PC-3 (cell line): ENCODE measurements at regions not wholly inside any gene's neighbourhood (a gene's known extent, or its start where the extent isn't known, plus 50 kb on each side); places are given as distances from the start of the nearest gene placed in this dataset.

Experiments used
- ATAC-seq: fragments of 200-7000 bp; cut with Tn5 transposase; 2 replicates; pipeline ENCODE4 v1.9.1; 2020; ENCODE audit warnings: mild to moderate bottlenecking, moderate library complexity
- BruUV-seq: library from RNA; stranded (reverse); fragments of 400-500 nt; replicated peaks from 2 replicates; lab custom pipeline; 2021; lab: Mats Ljungman, UMichigan
- CTCF ChIA-PET: fragments of 300-600 bp; sonication (Branson Sonifier 250); formaldehyde crosslinking; loops from one replicate; lab custom pipeline; 2022; ENCODE audit warnings: antibody characterized with exemption; lab: Charles Lee
- POLR2A ChIA-PET: fragments of 300-600 bp; sonication (Branson Sonifier 250); formaldehyde crosslinking; loops from one replicate; lab custom pipeline; 2022; ENCODE audit warnings: antibody characterized with exemption; ENCODE audit not compliant: unreplicated experiment; lab: Charles Lee
- DNase-seq: peaks from one replicate; pipeline ENCODE4 v3.0.0-alpha.2; 2015
- H2AFZ ChIP-seq: fragments of 300-600 bp; sonication (generic); 2 replicates; pipeline ENCODE4 v1.6.0; 2016; ENCODE audit warnings: antibody characterized with exemption, low read length
- H3F3A ChIP-seq: fragments of 300-600 bp; sonication (generic); one replicate; pipeline ENCODE4 v1.6.0; 2017; ENCODE audit warnings: antibody characterized with exemption, low read length, control low read depth, mild to moderate bottlenecking; ENCODE audit not compliant: unreplicated experiment
- H3K27ac ChIP-seq: fragments of 300-600 bp; sonication (generic); 2 replicates; pipeline ENCODE4 v1.5.1; 2016; ENCODE audit warnings: mild to moderate bottlenecking, low read length
- H3K27me3 ChIP-seq: fragments of 300-600 bp; sonication (generic); 2 replicates; pipeline ENCODE4 v1.6.1; 2016; ENCODE audit warnings: low read length, mixed read lengths
- H3K36me3 ChIP-seq: fragments of 300-600 bp; sonication (generic); 2 replicates; pipeline ENCODE4 v1.6.1; 2016; ENCODE audit warnings: low read depth, mixed run types, low read length, mixed read lengths
- H3K4me1 ChIP-seq: fragments of 300-600 bp; sonication (generic); 2 replicates; pipeline ENCODE4 v1.5.1; 2016; ENCODE audit warnings: low read length; ENCODE audit not compliant: insufficient read depth
- H3K4me2 ChIP-seq: fragments of 300-600 bp; sonication (generic); 2 replicates; pipeline ENCODE4 v1.6.0; 2016; ENCODE audit warnings: low read length
- H3K4me3 ChIP-seq: fragments of 300-600 bp; sonication (generic); 2 replicates; pipeline ENCODE4 v1.5.1; 2016; ENCODE audit warnings: mild to moderate bottlenecking, low read length, mixed read lengths
- H3K79me2 ChIP-seq: fragments of 300-600 bp; sonication (generic); 2 replicates; pipeline ENCODE4 v1.6.1; 2017; ENCODE audit warnings: low read length, mixed read lengths
- H3K9ac ChIP-seq: fragments of 300-600 bp; sonication (generic); 2 replicates; pipeline ENCODE4 v1.6.0; 2016; ENCODE audit warnings: mild to moderate bottlenecking, low read length
- H3K9me2 ChIP-seq: fragments of 300-600 bp; sonication (generic); replicated peaks from 2 replicates; pipeline ENCODE4 v1.6.1; 2016; ENCODE audit warnings: mixed run types, low read length, mixed read lengths
- H3K9me3 ChIP-seq: fragments of 300-600 bp; sonication (generic); 2 replicates; pipeline ENCODE4 v1.6.1; 2016; ENCODE audit warnings: low read length, mixed read lengths
- H4K20me1 ChIP-seq: fragments of 300-600 bp; sonication (generic); 2 replicates; pipeline ENCODE4 v1.6.1; 2016; ENCODE audit warnings: low read length, mixed read lengths
- EZH2 ChIP-seq: fragments of 300-600 bp; sonication (generic); IDR thresholded peaks from one replicate; pipeline ENCODE4 v1.6.1; 2017; ENCODE audit warnings: antibody characterized with exemption, mild to moderate bottlenecking, low read length; ENCODE audit not compliant: unreplicated experiment
- EZH2phosphoT487 ChIP-seq: fragments of 300-600 bp; sonication (generic); IDR thresholded peaks from 2 replicates; pipeline ENCODE4 v1.6.1; 2018; ENCODE audit warnings: mild to moderate bottlenecking, antibody characterized with exemption, low read length, borderline replicate concordance
- intact Hi-C: fragments of 100-400 bp; cut with micrococcal nuclease; formaldehyde crosslinking; loops from 2 replicates; pipeline ENCODE4 v1.9.0; 2023
- TF ChIP-seq, protein P1 (sequence below): fragments of 300-600 bp; sonication (generic); conservative IDR thresholded peaks from 2 replicates; pipeline ENCODE4 v1.5.1; 2017; ENCODE audit warnings: antibody characterized with exemption, low read depth, mild to moderate bottlenecking, low read length

DNA sequence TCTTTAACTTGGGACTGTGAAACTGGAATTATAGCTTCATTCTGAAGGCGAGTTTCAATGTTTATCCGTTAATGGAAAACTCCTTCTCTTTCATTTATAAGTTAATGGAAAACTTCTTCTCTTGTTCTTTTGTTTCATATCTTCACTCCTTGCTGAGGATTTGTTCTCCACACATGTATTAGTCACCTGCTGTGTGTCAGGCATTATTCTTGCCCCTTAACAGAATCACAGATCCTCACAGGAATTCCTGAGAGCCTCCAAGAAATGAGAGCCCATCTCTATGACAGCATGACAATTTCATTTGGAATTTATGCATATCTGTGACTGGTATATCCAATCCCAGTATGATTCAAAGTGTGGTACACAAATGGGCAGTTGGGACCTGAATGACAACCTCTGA is 545.8 kb downstream of the BCL11A start:
- POLR2A ChIA-PET: no interaction called here
- Histone ChIP-seq H3K27me3 (peaks cover 24% of the 10 kb centered on the region; the same call in 1 of the 2 replicates), H3K9me2 (no peaks in the 10 kb centered on the region), H3K36me3 (no peaks in the 10 kb centered on the region), H3K79me2 (no peaks in the 10 kb centered on the region), H3K9ac (no peak overlapping the region), H4K20me1 (no peaks in the 10 kb centered on the region), H3K9me3 (no peaks in the 10 kb centered on the region), H2AFZ (no peak overlapping the region), H3K4me2 (no peak overlapping the region), H3K4me3 (no peak overlapping the region), H3F3A (no peaks in the 10 kb centered on the region), H3K4me1 (no peaks in the 10 kb centered on the region), H3K27ac (no peak overlapping the region)
- CTCF ChIA-PET: no interaction called here
- no peak for TF ChIP-seq EZH2
- TF ChIP-seq EZH2phosphoT487: no peak
- TF ChIP-seq, protein P1, sequence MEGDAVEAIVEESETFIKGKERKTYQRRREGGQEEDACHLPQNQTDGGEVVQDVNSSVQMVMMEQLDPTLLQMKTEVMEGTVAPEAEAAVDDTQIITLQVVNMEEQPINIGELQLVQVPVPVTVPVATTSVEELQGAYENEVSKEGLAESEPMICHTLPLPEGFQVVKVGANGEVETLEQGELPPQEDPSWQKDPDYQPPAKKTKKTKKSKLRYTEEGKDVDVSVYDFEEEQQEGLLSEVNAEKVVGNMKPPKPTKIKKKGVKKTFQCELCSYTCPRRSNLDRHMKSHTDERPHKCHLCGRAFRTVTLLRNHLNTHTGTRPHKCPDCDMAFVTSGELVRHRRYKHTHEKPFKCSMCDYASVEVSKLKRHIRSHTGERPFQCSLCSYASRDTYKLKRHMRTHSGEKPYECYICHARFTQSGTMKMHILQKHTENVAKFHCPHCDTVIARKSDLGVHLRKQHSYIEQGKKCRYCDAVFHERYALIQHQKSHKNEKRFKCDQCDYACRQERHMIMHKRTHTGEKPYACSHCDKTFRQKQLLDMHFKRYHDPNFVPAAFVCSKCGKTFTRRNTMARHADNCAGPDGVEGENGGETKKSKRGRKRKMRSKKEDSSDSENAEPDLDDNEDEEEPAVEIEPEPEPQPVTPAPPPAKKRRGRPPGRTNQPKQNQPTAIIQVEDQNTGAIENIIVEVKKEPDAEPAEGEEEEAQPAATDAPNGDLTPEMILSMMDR: no peak
- ATAC-seq (no peak), DNase-seq (no peak)
- BruUV-seq: no TSS peak
- intact Hi-C loops: no loop called here

- H3K9me3 ChIP-seq: no peaks in the 10 kb centered on the region
- H3K36me3 ChIP-seq: no peaks in the 10 kb centered on the region
- intact Hi-C loops: no loop called here
- no peaks in the 10 kb centered on the region for H3K79me2 ChIP-seq
- no peaks in the 10 kb centered on the region for H3K4me1 ChIP-seq
- no peak overlapping the region for H3K9ac ChIP-seq
- H3F3A ChIP-seq: no peaks in the 10 kb centered on the region
- H3K9me2 ChIP-seq: no peaks in the 10 kb centered on the region
- no peak for ATAC-seq
- TF ChIP-seq EZH2 (no peak), EZH2phosphoT487 (no peak)
- TF ChIP-seq, protein P1: no peak
- DNase-seq: no peak
- no peak overlapping the region for H2AFZ ChIP-seq
- no peak overlapping the region for H3K27ac ChIP-seq
- no peak overlapping the region for H3K4me2 ChIP-seq
- peaks cover 18% of the 10 kb centered on the region; the same call in 1 of the 2 replicates for H3K27me3 ChIP-seq
- H3K4me3 ChIP-seq: no peak overlapping the region
- BruUV-seq: no TSS peak
- ChIA-PET POLR2A (no interaction called here), CTCF (no interaction called here)
- no peaks in the 10 kb centered on the region for H4K20me1 ChIP-seq
Observed at GRCh38 chr2:60003076-60003475, 550.4 kb downstream of the BCL11A start.

- intact Hi-C loops: no loop called here
- H4K20me1 ChIP-seq: no peaks in the 10 kb centered on the region
- H3K4me1 ChIP-seq: no peaks in the 10 kb centered on the region
- H2AFZ ChIP-seq: no peak overlapping the region
- no peak for ATAC-seq
- POLR2A ChIA-PET: no interaction called here
- no peaks in the 10 kb centered on the region for H3F3A ChIP-seq
- CTCF ChIA-PET: no interaction called here
- no peaks in the 10 kb centered on the region for H3K79me2 ChIP-seq
- H3K4me3 ChIP-seq: no peak overlapping the region
- no peak for DNase-seq
- TF ChIP-seq EZH2phosphoT487 (no peak), EZH2 (no peak)
- TF ChIP-seq, protein P1: no peak
- H3K9ac ChIP-seq: no peak overlapping the region
- H3K9me2 ChIP-seq: no peaks in the 10 kb centered on the region
- no peak overlapping the region for H3K27ac ChIP-seq
- H3K9me3 ChIP-seq: no peaks in the 10 kb centered on the region
- H3K4me2 ChIP-seq: no peak overlapping the region
- BruUV-seq: no TSS peak
- H3K27me3 ChIP-seq: peaks cover 14% of the 10 kb centered on the region; the same call in 1 of the 2 replicates
- H3K36me3 ChIP-seq: no peaks in the 10 kb centered on the region
Observed at GRCh38 chr2:60002183-60002867, 551.1 kb downstream of the BCL11A start.
